Muscle layer of colon (tissue), 2 donors: ENCODE measurements at regions not wholly inside any gene's neighbourhood (a gene's known extent, or its start where the extent isn't known, plus 50 kb on each side); places are given as distances from the start of the nearest gene placed in this dataset.
"Not testable (repeated sequence)": the region's sequence is repeated elsewhere in the genome, so short reads cannot be mapped to it uniquely, and the experiment has no call there.

Source experiments
- H3K27ac ChIP-seq: one replicate; pipeline ENCODE4 v1.7.0; 2013; ENCODE audit warnings: low read depth, mild to moderate bottlenecking, low read length, moderate library complexity
- H3K27me3 ChIP-seq, 2 donors: one replicate each; pipeline ENCODE4 v1.7.0; 2013; ENCODE audit warnings: low read length in 2 of 2, mild to moderate bottlenecking in 2 of 2; ENCODE audit not compliant: insufficient read depth in 2 of 2, control insufficient read depth in 1 of 2
- H3K36me3 ChIP-seq: one replicate; pipeline ENCODE4 v1.7.0; 2013; ENCODE audit warnings: mild to moderate bottlenecking, low read length; ENCODE audit not compliant: insufficient read depth
- H3K4me1 ChIP-seq: one replicate; pipeline ENCODE4 v1.7.0; 2013; ENCODE audit warnings: mild to moderate bottlenecking, low read length; ENCODE audit not compliant: insufficient read depth
- H3K4me3 ChIP-seq, 2 donors: one replicate each; pipeline ENCODE4 v1.7.0; 2013; ENCODE audit warnings: low read length in 2 of 2, low read depth in 1 of 2, mild to moderate bottlenecking in 1 of 2, moderate library complexity in 1 of 2
- H3K9ac ChIP-seq: one replicate; pipeline ENCODE4 v1.7.0; 2013; ENCODE audit warnings: low read length
- H3K9me3 ChIP-seq: one replicate; pipeline ENCODE4 v1.7.0; 2013; ENCODE audit warnings: mild to moderate bottlenecking, low read length
- donor health status: abdominal sarcoma.
- donor health status: Adenocarcinoma of cecum.

DNA sequence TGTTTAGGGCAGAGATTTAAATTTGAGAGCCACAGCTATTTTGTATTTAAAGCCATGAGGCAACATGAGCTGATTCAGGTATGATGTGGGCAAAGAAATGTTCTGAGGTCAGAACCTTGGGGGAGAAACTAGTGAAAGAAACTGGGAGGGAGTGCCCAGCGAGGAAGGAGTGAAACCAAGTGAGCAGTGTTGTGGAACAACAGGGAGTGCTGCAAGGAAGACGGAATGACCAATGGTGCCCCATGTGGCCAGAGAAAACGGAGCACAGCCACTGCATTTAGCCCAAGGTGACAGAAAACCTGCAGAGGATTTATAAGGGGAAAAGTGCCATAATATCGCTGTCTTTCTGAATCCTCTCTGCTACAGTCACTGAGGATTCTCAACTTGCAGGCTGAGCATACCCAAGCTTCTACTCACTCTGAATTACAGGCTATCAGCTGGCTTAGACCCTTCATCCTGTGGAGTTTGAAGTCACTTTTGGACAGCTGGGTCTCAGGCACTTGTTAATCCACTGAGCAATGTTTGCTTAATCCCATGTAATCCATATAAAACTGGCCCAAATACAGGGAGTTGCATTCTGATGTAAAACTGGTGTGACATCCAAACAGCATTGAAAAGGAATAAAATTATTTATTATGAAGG lies 777.3 kb downstream of the CCSER2 start:
- Histone ChIP-seq H3K27ac (no peak overlapping the region), H3K4me1 (no peaks in the 10 kb centered on the region), H3K27me3 (no peaks in the 10 kb centered on the region), H3K4me3 (no peak overlapping the region), H3K36me3 (no peaks in the 10 kb centered on the region), H3K9me3 (no peaks in the 10 kb centered on the region), H3K9ac (no peak overlapping the region)

DNA sequence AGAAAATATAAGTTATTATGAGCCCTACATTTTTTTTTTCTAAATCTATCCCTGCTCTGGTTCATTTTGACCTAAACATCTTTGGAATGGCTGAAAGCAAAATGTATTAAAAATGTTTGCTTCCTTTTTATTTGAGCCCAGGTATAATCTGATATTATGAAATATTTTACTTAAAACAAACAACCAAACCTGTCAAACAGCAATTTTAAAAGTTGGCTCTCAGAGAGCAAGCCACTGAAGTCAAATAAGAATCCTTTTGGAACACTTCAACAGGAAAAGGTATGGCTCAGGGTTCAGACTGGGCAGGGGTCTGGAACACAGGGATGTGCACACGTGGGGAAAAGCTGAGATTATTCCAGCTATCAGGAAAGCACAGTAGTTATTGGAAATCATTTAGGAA lies 782.9 kb downstream of the CCSER2 start:
- Histone ChIP-seq H3K9ac (no peak overlapping the region), H3K27me3 (no peaks in the 10 kb centered on the region), H3K4me1 (no peaks in the 10 kb centered on the region), H3K9me3 (no peaks in the 10 kb centered on the region), H3K4me3 (no peak overlapping the region), H3K27ac (no peak overlapping the region), H3K36me3 (no peaks in the 10 kb centered on the region)

- no peaks in the 10 kb centered on the region for H3K36me3 ChIP-seq
- no peak overlapping the region for H3K27ac ChIP-seq
- H3K9me3 ChIP-seq, result no peaks in the 10 kb centered on the region
- no peak overlapping the region for H3K4me3 ChIP-seq
- H3K27me3 ChIP-seq, result no peaks in the 10 kb centered on the region
- H3K9ac ChIP-seq, result no peak overlapping the region
- no peaks in the 10 kb centered on the region for H3K4me1 ChIP-seq
Observed at GRCh38 chr10:85124603-85125051, 796.2 kb downstream of the CCSER2 start.

DNA sequence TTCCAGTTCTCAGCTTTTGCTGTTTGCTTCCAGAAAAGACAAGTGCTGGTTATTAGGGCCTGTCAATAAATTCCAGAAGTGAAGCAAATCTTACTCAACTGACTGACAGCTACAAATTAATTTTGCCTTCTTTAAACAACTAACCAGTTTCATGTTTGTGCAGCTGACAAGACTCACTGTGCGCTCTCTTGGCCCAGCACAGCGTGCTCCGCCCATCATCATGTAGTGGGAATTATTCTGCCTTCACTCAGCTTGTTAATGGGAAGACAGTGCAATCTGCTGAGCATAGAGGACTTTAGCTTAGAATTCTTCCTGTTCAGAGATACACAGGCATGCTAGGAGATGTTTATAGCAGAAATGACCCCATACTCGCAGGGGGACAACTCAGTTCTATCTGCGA lies 808.9 kb downstream of the CCSER2 start:
- no peaks in the 10 kb centered on the region for H3K36me3 ChIP-seq
- H3K4me1 ChIP-seq, result no peaks in the 10 kb centered on the region
- no peak overlapping the region for H3K27ac ChIP-seq
- H3K9me3 ChIP-seq, result no peaks in the 10 kb centered on the region
- no peak overlapping the region for H3K4me3 ChIP-seq
- no peak overlapping the region for H3K9ac ChIP-seq
- no peaks in the 10 kb centered on the region for H3K27me3 ChIP-seq

DNA sequence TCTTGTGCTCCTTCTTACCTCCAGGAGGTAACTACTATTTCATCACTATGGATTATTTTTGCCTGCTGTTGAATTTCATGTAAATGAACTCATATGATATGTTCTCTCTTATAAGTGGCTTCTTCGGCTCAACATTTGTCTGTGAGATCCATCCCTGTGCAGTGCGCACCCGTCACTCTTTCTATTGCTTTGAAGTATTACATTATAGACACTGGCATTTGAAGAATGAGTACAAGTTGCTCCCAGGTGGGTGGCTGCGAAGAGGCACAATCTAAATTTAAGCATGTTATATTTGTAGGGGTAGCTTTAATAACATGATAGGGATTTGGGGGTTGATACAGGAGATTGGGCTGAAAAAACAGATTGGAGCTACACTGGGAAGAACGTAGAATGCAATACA lies 809.7 kb downstream of the CCSER2 start:
- H3K36me3 ChIP-seq, result no peaks in the 10 kb centered on the region
- H3K4me1 ChIP-seq, result no peaks in the 10 kb centered on the region
- H3K9ac ChIP-seq, result no peak overlapping the region
- no peak overlapping the region for H3K27ac ChIP-seq
- no peaks in the 10 kb centered on the region for H3K27me3 ChIP-seq
- H3K4me3 ChIP-seq, result no peak overlapping the region
- no peaks in the 10 kb centered on the region for H3K9me3 ChIP-seq

DNA sequence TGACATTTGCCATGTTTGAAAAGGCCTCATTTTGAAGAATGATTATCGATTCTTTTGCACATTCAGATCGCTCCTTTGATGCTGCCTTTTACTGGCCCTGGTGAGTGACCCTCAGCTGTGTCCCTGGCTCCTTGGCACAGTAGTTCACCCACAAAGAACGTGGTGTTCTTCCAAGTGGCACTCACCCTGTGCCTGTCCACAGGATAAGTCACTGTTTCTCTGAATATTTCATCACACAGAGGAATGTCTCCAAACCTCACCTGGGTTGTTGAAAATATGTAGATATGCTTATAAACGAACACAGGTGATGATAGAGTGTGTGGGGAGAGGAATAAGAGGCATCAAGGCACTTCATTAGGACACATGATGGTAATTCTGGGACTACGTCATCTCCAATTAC lies 810.7 kb downstream of the CCSER2 start:
- Histone ChIP-seq H3K4me1 (no peaks in the 10 kb centered on the region), H3K4me3 (no peak overlapping the region), H3K9me3 (no peaks in the 10 kb centered on the region), H3K36me3 (no peaks in the 10 kb centered on the region), H3K9ac (no peak overlapping the region), H3K27ac (no peak overlapping the region), H3K27me3 (no peaks in the 10 kb centered on the region)

DNA sequence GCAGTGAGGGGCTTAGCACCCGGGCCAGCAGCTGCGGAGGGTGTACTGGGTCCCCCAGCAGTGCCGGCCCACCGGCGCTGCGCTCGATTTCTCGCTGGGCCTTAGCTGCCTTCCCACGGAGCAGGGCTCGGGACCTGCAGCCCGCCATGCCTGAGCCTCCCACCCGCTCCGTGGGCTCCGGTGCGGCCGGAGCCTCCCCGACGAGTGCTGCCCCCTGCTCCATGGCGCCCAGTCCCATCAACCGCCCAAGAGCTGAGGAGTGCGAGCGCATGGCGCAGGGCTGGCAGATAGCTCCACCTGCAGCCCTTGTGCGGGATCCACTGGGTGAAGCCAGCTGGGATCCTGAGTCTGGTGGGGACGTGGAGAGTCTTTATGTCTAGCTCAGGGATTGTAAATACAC lies 813.1 kb downstream of the CCSER2 start:
- not testable (repeated sequence) for H3K4me3 ChIP-seq, H3K36me3 ChIP-seq, H3K9ac ChIP-seq, H3K9me3 ChIP-seq, H3K27ac ChIP-seq, H3K27me3 ChIP-seq, H3K4me1 ChIP-seq

- no peaks in the 10 kb centered on the region for H3K27me3 ChIP-seq
- H3K9ac ChIP-seq, result no peak overlapping the region
- H3K4me1 ChIP-seq, result no peaks in the 10 kb centered on the region
- H3K27ac ChIP-seq, result no peak overlapping the region
- no peaks in the 10 kb centered on the region for H3K36me3 ChIP-seq
- no peak overlapping the region for H3K4me3 ChIP-seq
- H3K9me3 ChIP-seq, result no peaks in the 10 kb centered on the region
Observed at GRCh38 chr10:85145966-85146365, 817.6 kb downstream of the CCSER2 start.

- no peak overlapping the region for H3K27ac ChIP-seq
- H3K4me3 ChIP-seq, result no peak overlapping the region
- no peak overlapping the region for H3K9ac ChIP-seq
Observed at GRCh38 chr10:85147346-85148250, 819.2 kb downstream of the CCSER2 start.

DNA sequence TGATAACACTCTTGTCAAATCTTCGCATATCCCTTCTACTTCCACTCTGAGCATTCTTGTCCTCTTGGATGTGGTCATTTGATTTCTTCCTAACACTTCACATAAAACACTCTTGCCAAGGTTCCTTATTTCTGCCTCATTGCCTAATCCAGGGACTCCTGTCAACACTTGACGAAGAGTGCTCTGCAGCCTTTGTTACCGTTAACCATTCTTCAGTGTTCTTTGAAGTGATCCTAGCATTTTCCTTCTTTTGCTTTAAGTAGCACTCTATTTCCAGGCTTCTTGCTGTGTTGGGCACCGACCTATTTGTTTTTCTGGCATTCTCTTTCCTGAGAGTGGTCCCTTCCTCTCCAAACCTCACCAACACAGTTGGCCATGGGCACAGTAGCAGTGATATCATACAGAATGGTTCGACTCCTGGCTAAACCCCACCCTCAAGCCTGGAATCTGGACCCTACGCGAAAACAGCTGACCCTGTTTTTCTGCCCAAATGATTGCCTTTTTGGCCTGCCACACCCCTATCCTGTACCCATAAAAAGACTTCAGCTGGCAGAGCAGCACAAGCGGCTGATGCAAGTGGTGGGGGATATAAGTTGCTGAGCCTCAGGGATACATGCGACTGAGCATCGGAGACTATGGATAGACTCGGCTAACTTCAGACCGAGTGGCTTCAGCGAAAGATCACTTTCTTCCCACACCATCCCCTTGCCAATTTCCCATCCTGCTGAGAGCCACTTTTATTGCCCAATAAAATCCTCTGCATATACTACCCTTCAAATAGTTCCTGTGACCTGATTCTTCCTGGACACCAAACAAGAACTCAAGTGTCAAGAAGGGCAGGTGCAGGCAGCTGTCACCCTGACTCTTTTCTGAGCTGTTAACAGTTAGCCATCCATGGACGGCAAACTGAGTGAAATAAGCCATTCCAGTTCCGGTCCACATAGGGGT lies 820.6 kb downstream of the CCSER2 start:
- Histone ChIP-seq H3K36me3 (no peaks in the 10 kb centered on the region), H3K4me3 (no peak overlapping the region), H3K27me3 (no peaks in the 10 kb centered on the region), H3K27ac (no peak overlapping the region), H3K9me3 (no peaks in the 10 kb centered on the region), H3K4me1 (no peaks in the 10 kb centered on the region), H3K9ac (no peak overlapping the region)

More at GRCh38 chr10:85147346-85148250, 819.2 kb downstream of the CCSER2 start:
- Histone ChIP-seq H3K4me1 (no peaks in the 10 kb centered on the region), H3K36me3 (no peaks in the 10 kb centered on the region), H3K27me3 (no peaks in the 10 kb centered on the region), H3K9me3 (no peaks in the 10 kb centered on the region)

GRCh38 chr10:85149766-85150165 lies 821.4 kb downstream of the CCSER2 start:
- Histone ChIP-seq H3K9me3 (no peaks in the 10 kb centered on the region), H3K4me3 (no peak overlapping the region), H3K27ac (no peak overlapping the region), H3K36me3 (no peaks in the 10 kb centered on the region), H3K4me1 (no peaks in the 10 kb centered on the region), H3K9ac (no peak overlapping the region), H3K27me3 (no peaks in the 10 kb centered on the region)
